HG03108 (cell line): ENCODE measurements at regions not wholly inside any gene's neighbourhood (a gene's known extent, or its start where the extent isn't known, plus 50 kb on each side); places are given as distances from the start of the nearest gene placed in this dataset.
"Not testable (repeated sequence)": the region's sequence is repeated elsewhere in the genome, so short reads cannot be mapped to it uniquely, and the experiment has no call there.

Experiments
- ATAC-seq: cut with Tn5 transposase; IDR thresholded peaks from one replicate; pipeline ENCODE4 v1.9.1; 2021; ENCODE audit warnings: moderate library complexity; ENCODE audit not compliant: unreplicated experiment

- no peak for ATAC-seq
Measured at GRCh38 chr5:127210042-127210441, 80.6 kb upstream of the MEGF10 start.

- ATAC-seq: no peak
Measured at GRCh38 chr5:127213231-127213630, 77.4 kb upstream of the MEGF10 start.

- no peak for ATAC-seq
Measured at GRCh38 chr5:127216143-127216542, 74.5 kb upstream of the MEGF10 start.

- ATAC-seq: no peak
Measured at GRCh38 chr5:127216898-127217675, 73.5 kb upstream of the MEGF10 start.

- ATAC-seq: not testable (repeated sequence)
Measured at GRCh38 chr5:127221936-127222335, 68.7 kb upstream of the MEGF10 start.

GRCh38 chr5:127222571-127223156 is 67.9 kb upstream of the MEGF10 start:
- peak; percentile 81 for ATAC-seq

GRCh38 chr5:127223256-127223974 is 67.2 kb upstream of the MEGF10 start:
- no peak for ATAC-seq

- ATAC-seq: no peak
Measured at GRCh38 chr5:127227881-127228280, 62.7 kb upstream of the MEGF10 start.

- ATAC-seq: no peak
Measured at GRCh38 chr5:127228540-127229184, 61.9 kb upstream of the MEGF10 start.

GRCh38 chr5:127229185-127229889 is 61.3 kb upstream of the MEGF10 start:
- ATAC-seq: peak; percentile 80

GRCh38 chr5:127231118-127231517 is 59.5 kb upstream of the MEGF10 start:
- no peak for ATAC-seq

- ATAC-seq: no peak
Measured at GRCh38 chr5:127233590-127233989, 57.0 kb upstream of the MEGF10 start.

GRCh38 chr5:127235136-127235535 is 55.5 kb upstream of the MEGF10 start:
- ATAC-seq: no peak

- no peak for ATAC-seq
Measured at GRCh38 chr5:127236254-127236653, 54.3 kb upstream of the MEGF10 start.
